ENCODE measurements at regions not wholly inside any gene's neighbourhood (a gene's known extent, or its start where the extent isn't known, plus 50 kb on each side); places are given as distances from the start of the nearest gene placed in this dataset.

DNA sequence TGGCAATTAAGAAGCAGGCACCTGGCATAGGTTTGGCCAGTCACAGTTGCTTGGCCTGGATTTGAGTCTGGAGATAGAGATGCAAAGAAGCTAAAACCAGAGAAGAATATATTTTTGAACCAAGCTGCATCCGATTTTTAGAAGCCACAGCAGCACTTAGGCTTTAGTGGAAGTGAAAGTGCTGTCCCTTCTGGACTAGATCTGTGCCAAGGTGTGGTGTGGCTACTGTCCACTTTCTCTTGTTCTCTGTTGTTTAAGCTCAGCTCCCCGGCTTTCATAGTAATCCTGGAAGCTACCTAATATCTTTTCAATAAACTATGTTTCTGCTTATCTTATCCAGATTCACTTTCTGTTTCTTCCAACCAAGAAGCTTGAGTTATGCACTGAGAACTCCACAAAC is 183.4 kb upstream of the THRB start:
- no peak for DNase-seq (ENCODE audit: low spot score)
- H3K27ac ChIP-seq = no peak overlapping the region
- H3K4me1 ChIP-seq = no peaks in the 10 kb centered on the region
- TF ChIP-seq, protein P1, sequence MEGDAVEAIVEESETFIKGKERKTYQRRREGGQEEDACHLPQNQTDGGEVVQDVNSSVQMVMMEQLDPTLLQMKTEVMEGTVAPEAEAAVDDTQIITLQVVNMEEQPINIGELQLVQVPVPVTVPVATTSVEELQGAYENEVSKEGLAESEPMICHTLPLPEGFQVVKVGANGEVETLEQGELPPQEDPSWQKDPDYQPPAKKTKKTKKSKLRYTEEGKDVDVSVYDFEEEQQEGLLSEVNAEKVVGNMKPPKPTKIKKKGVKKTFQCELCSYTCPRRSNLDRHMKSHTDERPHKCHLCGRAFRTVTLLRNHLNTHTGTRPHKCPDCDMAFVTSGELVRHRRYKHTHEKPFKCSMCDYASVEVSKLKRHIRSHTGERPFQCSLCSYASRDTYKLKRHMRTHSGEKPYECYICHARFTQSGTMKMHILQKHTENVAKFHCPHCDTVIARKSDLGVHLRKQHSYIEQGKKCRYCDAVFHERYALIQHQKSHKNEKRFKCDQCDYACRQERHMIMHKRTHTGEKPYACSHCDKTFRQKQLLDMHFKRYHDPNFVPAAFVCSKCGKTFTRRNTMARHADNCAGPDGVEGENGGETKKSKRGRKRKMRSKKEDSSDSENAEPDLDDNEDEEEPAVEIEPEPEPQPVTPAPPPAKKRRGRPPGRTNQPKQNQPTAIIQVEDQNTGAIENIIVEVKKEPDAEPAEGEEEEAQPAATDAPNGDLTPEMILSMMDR (IDR thresholded peaks at IDR 0.05) = no peak
- no peaks in the 10 kb centered on the region for H3K9me3 ChIP-seq
- H3K27me3 ChIP-seq = no peaks in the 10 kb centered on the region
- H3K36me3 ChIP-seq = no peaks in the 10 kb centered on the region
- H3K4me3 ChIP-seq = no peak overlapping the region

DNA sequence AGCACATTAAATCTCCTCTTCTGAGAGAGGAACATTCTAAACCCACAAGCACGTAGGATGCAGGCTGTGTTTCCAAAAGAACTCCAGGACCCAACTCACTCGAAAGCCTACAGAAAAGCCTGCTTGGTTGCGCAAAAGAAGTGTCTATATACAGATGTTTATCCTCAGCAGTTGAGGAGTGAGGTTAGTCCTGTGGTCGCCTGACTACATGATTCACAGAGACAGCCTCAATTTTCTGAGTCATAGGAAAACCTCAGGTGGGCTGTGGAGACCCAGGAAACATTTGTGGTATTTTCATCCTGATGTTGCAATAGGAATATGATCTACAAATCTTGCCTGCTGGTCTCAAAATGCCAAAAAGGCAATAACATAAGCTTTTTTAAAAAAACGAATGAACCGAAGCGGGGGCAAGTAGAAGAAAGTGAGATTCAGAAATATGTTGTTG is 183.8 kb upstream of the THRB start:
- no peaks in the 10 kb centered on the region for H3K27me3 ChIP-seq
- H3K4me1 ChIP-seq = no peaks in the 10 kb centered on the region
- H3K9me3 ChIP-seq = no peaks in the 10 kb centered on the region
- no peaks in the 10 kb centered on the region for H3K36me3 ChIP-seq
- H3K4me3 ChIP-seq = no peak overlapping the region
- TF ChIP-seq, protein P1 (IDR thresholded peaks at IDR 0.05) = no peak
- DNase-seq (ENCODE audit: low spot score) = no peak
- H3K27ac ChIP-seq = no peak overlapping the region

DNA sequence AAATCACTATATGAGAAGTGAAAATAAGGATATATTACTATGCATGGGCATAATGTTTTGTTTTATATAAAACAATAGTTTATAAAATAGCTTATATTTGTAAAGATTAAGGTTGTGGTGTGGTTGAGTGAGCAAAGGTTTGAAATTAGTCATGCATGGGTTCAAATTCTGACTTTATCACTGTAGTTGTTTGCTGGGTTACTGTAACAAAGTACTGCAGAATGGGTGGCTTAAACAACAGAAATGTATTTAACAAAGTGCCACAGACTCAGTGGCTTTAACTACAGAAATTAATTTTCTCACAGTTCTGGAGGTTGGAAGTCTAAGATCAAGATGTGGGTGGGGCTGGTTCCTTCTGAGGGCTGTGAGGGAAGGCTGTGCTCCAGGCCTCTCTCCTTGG is 184.8 kb upstream of the THRB start:
- Histone ChIP-seq H3K36me3 (no peaks in the 10 kb centered on the region), H3K9me3 (no peaks in the 10 kb centered on the region), H3K27me3 (no peaks in the 10 kb centered on the region), H3K27ac (no peak overlapping the region), H3K4me1 (no peaks in the 10 kb centered on the region), H3K4me3 (no peak overlapping the region)
- no peak for DNase-seq (ENCODE audit: low spot score)
- TF ChIP-seq, protein P1 (IDR thresholded peaks at IDR 0.05) = no peak

DNA sequence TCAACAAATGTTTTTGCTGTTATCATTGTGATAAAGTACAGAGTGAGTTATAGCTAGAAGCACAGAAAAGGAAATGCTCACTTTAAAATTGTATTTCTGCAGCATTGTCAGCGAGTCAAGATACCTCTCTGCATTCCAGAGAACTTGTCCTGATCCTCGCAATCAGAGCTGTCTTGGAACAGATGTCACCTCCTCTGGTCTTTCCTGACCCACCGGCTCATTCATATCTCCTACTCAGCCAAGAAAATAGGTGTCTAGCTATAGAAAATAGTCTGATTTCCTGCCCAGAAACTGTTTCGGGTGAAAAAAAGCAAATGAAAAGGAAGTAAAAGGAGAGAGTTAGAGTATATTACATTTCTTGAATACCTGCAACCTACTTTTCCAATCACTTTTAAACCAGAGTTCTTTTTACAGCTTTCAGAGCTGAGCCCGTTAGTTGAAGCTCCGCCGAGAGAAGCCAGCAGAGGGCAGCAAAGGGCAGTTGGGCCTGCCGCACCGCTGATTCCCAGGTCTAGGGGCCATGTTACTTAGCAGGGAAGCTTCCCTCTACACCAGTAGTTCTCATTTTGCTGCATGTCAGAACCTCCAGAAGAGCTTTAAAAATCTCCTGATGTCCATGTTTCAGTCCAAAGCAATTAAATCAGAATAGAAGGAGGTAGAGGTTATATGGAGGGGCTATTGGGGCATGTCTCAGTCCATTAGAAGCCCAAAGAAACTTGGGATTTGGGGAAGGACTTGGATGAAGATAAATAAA is 185.7 kb upstream of the THRB start:
- DNase-seq (ENCODE audit: low spot score) = peak; percentile 73
- TF ChIP-seq, protein P1 (IDR thresholded peaks at IDR 0.05) = peak; percentile 59 to 87
- Histone ChIP-seq H3K36me3 (no peaks in the 10 kb centered on the region), H3K4me1 (no peaks in the 10 kb centered on the region), H3K4me3 (no peak overlapping the region), H3K27me3 (no peaks in the 10 kb centered on the region), H3K27ac (no peak overlapping the region), H3K9me3 (no peaks in the 10 kb centered on the region)

DNA sequence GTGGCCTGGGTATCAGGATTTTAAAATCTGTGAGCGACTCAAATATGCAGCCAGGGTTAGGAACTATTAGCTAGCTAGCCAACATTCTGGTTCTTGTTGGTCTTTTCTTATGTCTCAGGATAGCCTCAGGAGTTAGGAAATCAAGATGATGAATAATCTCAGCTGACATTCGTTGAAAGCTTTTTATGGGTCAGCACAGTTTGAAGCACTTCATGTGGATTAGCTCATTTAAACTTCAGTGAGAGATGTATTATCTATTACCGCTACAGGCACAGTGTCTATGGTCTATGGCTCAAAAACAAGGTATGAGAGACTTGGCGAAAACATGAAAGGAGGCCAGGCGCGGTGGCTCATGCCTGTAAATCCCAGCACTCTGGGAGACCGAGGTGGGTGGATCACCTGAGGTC is 187.5 kb upstream of the THRB start:
- no peak for DNase-seq (ENCODE audit: low spot score)
- Histone ChIP-seq H3K36me3 (no peaks in the 10 kb centered on the region), H3K9me3 (no peaks in the 10 kb centered on the region), H3K27ac (no peak overlapping the region), H3K4me3 (no peak overlapping the region), H3K4me1 (no peaks in the 10 kb centered on the region), H3K27me3 (no peaks in the 10 kb centered on the region)
- TF ChIP-seq, protein P1 (IDR thresholded peaks at IDR 0.05) = no peak

DNA sequence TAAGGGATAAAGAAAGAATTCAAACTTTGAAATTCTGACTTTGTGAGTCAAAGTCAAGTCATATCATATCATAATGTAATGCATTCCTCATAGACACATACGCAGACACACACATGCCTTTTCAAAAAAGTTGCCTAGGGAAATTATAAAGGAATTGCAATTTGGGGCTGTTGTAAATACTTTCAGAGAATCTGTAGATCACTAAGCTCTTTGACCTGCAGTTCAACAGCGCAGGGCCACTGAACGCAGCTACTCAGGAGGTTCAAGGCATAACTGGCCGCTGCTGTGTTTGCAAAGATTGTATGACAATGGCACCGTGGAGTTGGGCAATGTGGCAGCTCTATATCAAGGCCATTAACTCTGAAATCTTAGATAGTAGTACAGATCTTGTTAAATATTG is 188.4 kb upstream of the THRB start:
- no peak overlapping the region for H3K4me3 ChIP-seq
- TF ChIP-seq, protein P1 (IDR thresholded peaks at IDR 0.05) = no peak
- no peaks in the 10 kb centered on the region for H3K4me1 ChIP-seq
- no peak for DNase-seq (ENCODE audit: low spot score)
- H3K27ac ChIP-seq = no peak overlapping the region
- H3K9me3 ChIP-seq = no peaks in the 10 kb centered on the region
- no peaks in the 10 kb centered on the region for H3K36me3 ChIP-seq
- no peaks in the 10 kb centered on the region for H3K27me3 ChIP-seq

All from right atrium auricular region (tissue), 2 donors.